Ectodermal cell (in vitro differentiated cells): ENCODE measurements at regions not wholly inside any gene's neighbourhood (a gene's known extent, or its start where the extent isn't known, plus 50 kb on each side); places are given as distances from the start of the nearest gene placed in this dataset.

Experiments used
- H3K27ac ChIP-seq: 2 replicates; pipeline ENCODE4 v1.7.0; 2013; ENCODE audit warnings: mild to moderate bottlenecking, low read depth, low read length; ENCODE audit not compliant: insufficient read depth, poor library complexity, severe bottlenecking
- H3K27me3 ChIP-seq: 2 replicates; pipeline ENCODE4 v1.7.0; 2013; ENCODE audit warnings: mild to moderate bottlenecking, low read length; ENCODE audit not compliant: insufficient read depth, control insufficient read depth, poor library complexity, severe bottlenecking
- H3K36me3 ChIP-seq: one replicate; pipeline ENCODE4 v1.7.0; 2013; ENCODE audit warnings: low read length; ENCODE audit not compliant: control insufficient read depth, insufficient read depth
- H3K4me1 ChIP-seq: one replicate; pipeline ENCODE4 v1.7.0; 2013; ENCODE audit warnings: low read length; ENCODE audit not compliant: control insufficient read depth, insufficient read depth
- H3K4me3 ChIP-seq: 2 replicates; pipeline ENCODE4 v1.7.0; 2013; ENCODE audit warnings: low read depth, low read length, control low read depth; ENCODE audit not compliant: insufficient read depth
- H3K9me3 ChIP-seq: 2 replicates; pipeline ENCODE4 v1.7.0; 2013; ENCODE audit warnings: mild to moderate bottlenecking, low read length, moderate library complexity; ENCODE audit not compliant: control insufficient read depth
- WGBS, 2 experiments: methylation state at CpG; one replicate each; pipeline ENCODE4 v1.1.7; 2013; ENCODE audit warnings: missing lambda C conversion rate in 2 of 2; 5-methylcytosine and 5-hydroxymethylcytosine counted together

GRCh38 chr4:63589796-63590195 is 819.5 kb downstream of the TECRL start:
- H3K36me3 ChIP-seq, result no peaks in the 10 kb centered on the region
- no peak overlapping the region for H3K27ac ChIP-seq
- no peaks in the 10 kb centered on the region for H3K9me3 ChIP-seq
- H3K4me3 ChIP-seq, result no peak overlapping the region
- H3K27me3 ChIP-seq, result no peaks in the 10 kb centered on the region
- WGBS, 2 experiments, result 62 to 73% methylated on average over 6 of the region's 6 CpGs
- no peaks in the 10 kb centered on the region for H3K4me1 ChIP-seq

DNA sequence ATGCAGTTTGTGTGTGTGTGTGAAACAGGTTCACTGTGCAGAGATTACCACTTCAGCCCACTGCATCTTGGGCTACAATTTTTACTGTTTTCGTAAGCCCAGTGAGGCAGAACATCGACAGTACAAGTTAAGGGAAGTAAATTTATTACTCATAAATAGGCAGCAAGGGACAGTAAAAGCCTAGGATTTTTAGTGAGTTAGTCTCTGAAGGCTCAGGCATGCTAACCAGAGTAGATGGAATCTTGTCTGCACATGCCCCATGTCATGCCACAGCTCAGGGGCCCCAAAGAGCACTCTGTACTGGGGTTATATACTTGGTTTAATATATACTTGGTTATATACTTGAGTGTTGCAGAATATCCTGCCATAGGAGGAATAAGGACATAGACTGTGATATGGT is 825.7 kb downstream of the TECRL start:
- WGBS, 2 experiments, result 89 to 93% methylated on average over 2 of the region's 2 CpGs
- Histone ChIP-seq H3K4me1 (peaks cover 5% of the 10 kb centered on the region), H3K9me3 (no peaks in the 10 kb centered on the region), H3K36me3 (no peaks in the 10 kb centered on the region), H3K27ac (no peak overlapping the region), H3K27me3 (no peaks in the 10 kb centered on the region), H3K4me3 (no peak overlapping the region)

GRCh38 chr4:63583007-63583406 is 826.2 kb downstream of the TECRL start:
- no peaks in the 10 kb centered on the region for H3K9me3 ChIP-seq
- H3K4me1 ChIP-seq, result peaks cover 5% of the 10 kb centered on the region
- no peaks in the 10 kb centered on the region for H3K27me3 ChIP-seq
- H3K36me3 ChIP-seq, result no peaks in the 10 kb centered on the region
- H3K27ac ChIP-seq, result no peak overlapping the region
- H3K4me3 ChIP-seq, result no peak overlapping the region

DNA sequence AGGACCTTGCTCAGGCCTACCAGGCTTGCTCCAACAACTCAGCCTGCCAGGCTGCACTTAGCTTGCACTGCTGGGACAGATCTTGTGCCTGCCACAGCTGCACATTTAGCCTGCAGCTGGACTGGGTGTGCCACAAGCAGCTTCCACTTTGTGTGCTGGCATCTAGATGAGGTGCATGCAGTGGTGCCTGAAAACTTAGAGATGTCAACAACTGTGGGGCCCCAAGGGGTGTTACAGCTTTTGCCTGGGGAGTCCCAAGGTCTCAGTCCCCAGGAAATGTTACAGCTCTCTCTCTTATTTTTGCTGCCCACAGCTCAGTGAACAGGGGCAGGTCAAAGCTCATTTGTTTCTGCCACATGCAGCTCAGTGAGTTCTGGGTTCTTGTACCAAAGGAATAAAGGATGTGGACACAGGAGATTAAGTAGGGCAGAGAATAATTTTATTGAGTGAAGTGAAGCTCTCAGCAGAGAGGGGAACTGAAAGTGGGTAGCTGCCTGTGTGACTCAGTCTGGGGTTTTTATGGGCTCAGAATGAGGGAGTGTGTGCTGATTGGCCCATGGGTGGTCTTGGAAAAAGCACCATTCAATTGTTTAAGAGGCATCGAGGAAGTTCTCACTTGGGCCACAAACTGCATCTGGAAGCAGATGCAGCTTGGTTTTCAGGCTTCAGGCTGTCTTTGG is 828.3 kb downstream of the TECRL start:
- H3K4me3 ChIP-seq, result no peak overlapping the region
- no peaks in the 10 kb centered on the region for H3K9me3 ChIP-seq
- no peaks in the 10 kb centered on the region for H3K36me3 ChIP-seq
- H3K27ac ChIP-seq, result no peak overlapping the region
- 81% methylated on average over 1 of the region's 1 CpG for WGBS, 2 experiments
- H3K27me3 ChIP-seq, result no peaks in the 10 kb centered on the region
- H3K4me1 ChIP-seq, result peaks cover 5% of the 10 kb centered on the region

- Histone ChIP-seq H3K27ac (no peak overlapping the region), H3K9me3 (no peaks in the 10 kb centered on the region), H3K27me3 (no peaks in the 10 kb centered on the region), H3K4me3 (no peak overlapping the region), H3K4me1 (peaks cover 5% of the 10 kb centered on the region), H3K36me3 (no peaks in the 10 kb centered on the region)
Observed at GRCh38 chr4:63578383-63578782, 830.9 kb downstream of the TECRL start.

- no peak overlapping the region for H3K27ac ChIP-seq
- H3K27me3 ChIP-seq, result no peaks in the 10 kb centered on the region
- WGBS, 2 experiments, result 78 to 83% methylated on average over 2 of the region's 2 CpGs
- H3K36me3 ChIP-seq, result no peaks in the 10 kb centered on the region
- no peaks in the 10 kb centered on the region for H3K4me1 ChIP-seq
- no peaks in the 10 kb centered on the region for H3K9me3 ChIP-seq
- no peak overlapping the region for H3K4me3 ChIP-seq
Observed at GRCh38 chr4:63566658-63567057, 842.6 kb downstream of the TECRL start.

- no peaks in the 10 kb centered on the region for H3K4me1 ChIP-seq
- WGBS, 2 experiments, result 77 to 88% methylated on average over 4 of the region's 4 CpGs
- no peaks in the 10 kb centered on the region for H3K27me3 ChIP-seq
- H3K4me3 ChIP-seq, result no peak overlapping the region
- no peak overlapping the region for H3K27ac ChIP-seq
- H3K36me3 ChIP-seq, result no peaks in the 10 kb centered on the region
- no peaks in the 10 kb centered on the region for H3K9me3 ChIP-seq
Observed at GRCh38 chr4:63563288-63564014, 845.8 kb downstream of the TECRL start.

DNA sequence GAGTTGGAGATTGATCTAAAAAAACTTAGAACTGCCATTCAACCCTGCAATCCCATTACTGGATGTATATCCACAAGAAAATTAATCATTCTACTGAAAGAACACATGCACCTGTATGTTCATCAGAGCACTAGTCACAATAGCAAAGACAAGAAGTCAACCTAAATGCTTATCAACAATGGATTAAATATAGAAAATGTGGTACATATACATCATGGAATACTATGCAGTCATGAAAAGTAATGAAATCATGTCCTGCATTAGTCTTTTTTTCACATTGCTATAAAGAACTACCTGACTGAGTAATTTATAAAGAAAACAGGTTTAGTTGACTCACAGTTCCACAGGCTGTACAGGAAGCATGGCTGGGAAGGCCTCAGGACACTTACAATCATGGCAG is 850.5 kb downstream of the TECRL start:
- no peak overlapping the region for H3K27ac ChIP-seq
- H3K4me3 ChIP-seq, result no peak overlapping the region
- H3K36me3 ChIP-seq, result no peaks in the 10 kb centered on the region
- no peaks in the 10 kb centered on the region for H3K9me3 ChIP-seq
- no peaks in the 10 kb centered on the region for H3K27me3 ChIP-seq
- H3K4me1 ChIP-seq, result no peaks in the 10 kb centered on the region

GRCh38 chr4:63556332-63556731 is 852.9 kb downstream of the TECRL start:
- Histone ChIP-seq H3K27me3 (no peaks in the 10 kb centered on the region), H3K4me1 (no peaks in the 10 kb centered on the region), H3K36me3 (no peaks in the 10 kb centered on the region), H3K9me3 (no peaks in the 10 kb centered on the region), H3K27ac (no peak overlapping the region), H3K4me3 (no peak overlapping the region)
- WGBS, 2 experiments, result 83 to 88% methylated on average over 4 of the region's 4 CpGs

- no peaks in the 10 kb centered on the region for H3K9me3 ChIP-seq
- H3K4me1 ChIP-seq, result no peaks in the 10 kb centered on the region
- no peaks in the 10 kb centered on the region for H3K27me3 ChIP-seq
- no peak overlapping the region for H3K4me3 ChIP-seq
- H3K36me3 ChIP-seq, result no peaks in the 10 kb centered on the region
- H3K27ac ChIP-seq, result no peak overlapping the region
Observed at GRCh38 chr4:63553123-63553522, 856.1 kb downstream of the TECRL start.
